ENCODE measurements at regions not wholly inside any gene's neighbourhood (a gene's known extent, or its start where the extent isn't known, plus 50 kb on each side); places are given as distances from the start of the nearest gene placed in this dataset.
"Not testable (repeated sequence)": the region's sequence is repeated elsewhere in the genome, so short reads cannot be mapped to it uniquely, and the experiment has no call there.

GRCh38 chr16:16618963-16619465, 240.1 kb downstream of the NPIPA7 start:
- DNase-seq (ENCODE audit: low spot score): not testable (repeated sequence)

DNA sequence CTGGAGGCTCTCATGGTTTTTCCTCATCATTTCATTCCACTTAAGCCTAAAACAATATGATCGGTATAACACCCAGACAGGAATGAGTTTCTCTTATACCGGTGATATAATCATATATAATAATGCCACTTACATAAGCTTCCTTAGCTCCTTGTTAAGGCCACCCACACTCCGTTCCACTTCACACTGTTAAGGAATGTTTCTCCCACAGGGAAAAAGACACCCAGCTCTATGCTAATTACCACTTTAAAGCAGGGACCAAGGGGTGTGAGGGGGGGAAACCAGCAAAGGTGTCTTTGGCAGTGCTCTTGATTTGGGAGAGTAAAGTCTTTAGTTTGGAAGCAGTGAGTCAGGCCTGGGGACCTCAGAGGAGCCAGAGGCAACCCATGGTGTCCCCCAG, 245.4 kb downstream of the NPIPA7 start:
- DNase-seq (ENCODE audit: low spot score): not testable (repeated sequence)

- not testable (repeated sequence) for DNase-seq (ENCODE audit: low spot score)
Measured at GRCh38 chr16:16625140-16625539, 246.2 kb downstream of the NPIPA7 start.

- DNase-seq (ENCODE audit: low spot score): not testable (repeated sequence)
Measured at GRCh38 chr16:16627865-16628264, 248.9 kb downstream of the NPIPA7 start.

DNA sequence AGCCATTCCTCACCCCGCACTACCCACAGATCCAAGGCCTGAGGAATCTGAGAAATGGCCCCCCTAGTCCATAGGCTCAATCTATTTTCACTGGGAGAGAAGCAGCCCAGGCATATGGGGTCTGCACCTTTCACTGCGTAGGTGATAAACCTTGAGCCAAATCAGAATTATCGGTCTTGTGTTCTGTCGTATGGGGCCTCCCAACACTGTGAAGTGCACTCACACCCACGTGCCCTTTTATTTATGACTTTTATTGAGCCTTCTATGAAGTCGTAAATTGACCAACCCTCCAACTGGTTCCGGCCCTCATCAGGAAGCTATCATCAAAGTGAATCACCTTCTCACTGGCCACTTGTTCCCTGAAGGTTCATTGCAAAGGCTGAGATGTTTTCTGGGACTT, 259.3 kb downstream of the NPIPA7 start:
- DNase-seq (ENCODE audit: low spot score): not testable (repeated sequence)

GRCh38 chr16:16638714-16639113, 259.8 kb downstream of the NPIPA7 start:
- not testable (repeated sequence) for DNase-seq (ENCODE audit: low spot score)

DNA sequence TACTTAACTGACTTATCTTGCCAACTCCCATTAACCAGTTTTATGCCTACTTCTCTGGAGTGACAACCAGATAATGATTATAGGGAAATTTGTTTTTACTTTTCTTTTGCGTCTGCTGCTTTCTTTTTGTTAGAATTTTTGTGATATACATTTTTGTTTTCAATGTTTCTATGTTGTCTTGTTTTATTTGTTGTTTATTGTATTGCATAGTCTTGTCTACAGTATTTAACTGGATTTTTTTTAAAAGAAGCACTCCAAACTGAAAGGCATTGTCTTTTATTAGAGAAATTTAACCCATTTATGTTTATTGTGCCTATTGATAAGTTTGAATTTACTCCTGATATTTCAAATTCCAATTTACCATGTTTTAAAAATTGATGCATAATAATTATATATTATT, 264.9 kb downstream of the NPIPA7 start:
- DNase-seq (ENCODE audit: low spot score): not testable (repeated sequence)

- not testable (repeated sequence) for DNase-seq (ENCODE audit: low spot score)
Measured at GRCh38 chr16:16648002-16648401, 269.1 kb downstream of the NPIPA7 start.

DNA sequence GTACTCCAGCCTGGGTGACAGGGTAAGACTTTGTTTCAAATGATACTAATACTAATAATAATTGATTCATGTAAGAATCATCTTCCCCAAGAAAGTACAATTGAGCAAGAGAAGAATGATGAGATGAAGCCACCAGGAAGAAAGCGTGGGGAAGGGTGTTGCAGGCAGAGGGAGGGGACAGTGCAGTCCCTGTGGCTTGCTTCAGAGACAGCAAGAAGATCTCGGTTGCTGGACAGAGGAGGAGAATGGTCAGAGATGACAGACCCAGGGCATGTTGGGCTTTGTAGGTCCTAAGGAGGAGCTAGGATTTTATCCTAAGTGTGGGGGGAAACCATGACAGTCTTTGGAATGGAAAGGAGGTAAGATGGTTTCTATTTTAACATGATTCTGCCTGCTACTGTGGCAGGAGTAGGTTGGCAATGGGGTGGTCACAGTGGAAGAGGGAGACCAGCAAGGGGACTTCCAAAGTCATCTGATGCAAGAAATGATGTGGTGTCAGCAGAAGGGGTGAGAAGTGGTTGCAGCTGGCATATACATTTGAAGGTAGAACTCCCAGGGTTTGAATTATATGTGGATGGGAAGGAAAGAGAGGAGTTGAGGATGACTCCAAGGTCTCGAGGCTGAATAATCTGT, 293.4 kb downstream of the NPIPA7 start:
- not testable (repeated sequence) for DNase-seq (ENCODE audit: low spot score)

DNA sequence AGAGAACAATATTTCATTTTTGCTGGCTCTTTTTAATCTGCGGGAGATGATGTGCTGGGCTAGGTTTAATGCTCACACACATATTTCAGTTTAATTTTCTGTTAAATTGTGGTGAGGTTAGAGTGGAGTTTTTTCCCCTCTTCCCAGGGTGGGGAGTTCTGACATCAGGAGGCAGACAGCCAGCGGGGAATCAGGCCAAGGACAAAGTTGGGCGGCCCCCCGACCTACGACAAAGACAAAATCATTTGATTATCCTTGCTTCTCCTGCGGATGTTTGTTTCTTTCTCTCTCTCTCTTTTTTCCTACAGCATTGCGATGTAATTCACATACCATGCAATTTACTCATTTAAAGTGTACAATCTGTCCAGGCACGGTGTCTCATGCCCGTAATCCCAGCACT, 295.9 kb downstream of the NPIPA7 start:
- DNase-seq (ENCODE audit: low spot score): not testable (repeated sequence)

DNA sequence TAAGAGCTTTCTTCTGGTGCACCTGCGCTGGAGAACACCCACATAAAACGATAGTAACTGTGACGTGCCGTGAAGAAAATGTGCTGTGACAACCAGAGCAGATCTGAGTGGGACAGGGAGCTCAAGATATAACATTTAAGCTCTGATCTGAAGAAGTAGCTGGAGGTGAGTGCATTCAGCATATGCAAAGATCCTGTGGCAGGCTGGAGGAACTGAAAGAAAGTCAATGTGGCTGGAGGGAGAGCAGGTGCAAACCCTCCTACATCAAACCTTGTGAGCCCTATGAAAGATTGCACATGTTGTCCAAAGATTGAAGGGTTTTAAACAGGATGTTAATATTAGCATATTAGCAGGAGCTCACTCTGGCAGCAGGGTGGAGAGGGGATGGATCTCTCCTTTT, 342.9 kb downstream of the NPIPA7 start:
- not testable (repeated sequence) for DNase-seq (ENCODE audit: low spot score)

- not testable (repeated sequence) for DNase-seq (ENCODE audit: low spot score)
Measured at GRCh38 chr16:16722666-16723065, 343.7 kb downstream of the NPIPA7 start.

- not testable (repeated sequence) for DNase-seq (ENCODE audit: low spot score)
Measured at GRCh38 chr16:16723819-16724519, 345.0 kb downstream of the NPIPA7 start.

- DNase-seq (ENCODE audit: low spot score): not testable (repeated sequence)
Measured at GRCh38 chr16:16727048-16727447, 348.1 kb downstream of the NPIPA7 start.

DNA sequence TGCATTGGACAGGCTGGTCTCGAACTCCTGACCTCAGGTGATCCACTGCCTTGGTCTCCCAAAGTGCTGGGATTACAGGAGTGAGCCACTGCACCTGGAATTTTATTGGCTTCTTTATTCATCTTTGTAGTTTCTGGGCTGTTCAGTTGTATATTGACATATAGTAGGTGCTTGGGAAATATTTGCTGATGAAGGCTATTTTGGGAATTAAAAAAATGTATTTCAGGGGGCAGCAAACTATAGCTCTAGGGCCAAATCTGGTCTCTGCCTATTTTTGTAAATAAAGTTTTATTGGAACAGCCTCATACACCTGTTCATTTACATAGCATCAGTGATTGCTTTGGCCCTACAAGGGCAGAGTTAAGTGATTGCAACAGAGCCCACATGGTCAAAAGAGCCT, 363.6 kb downstream of the NPIPA7 start:
- not testable (repeated sequence) for DNase-seq (ENCODE audit: low spot score)

GRCh38 chr16:16754992-16755667, 376.2 kb downstream of the NPIPA7 start:
- not testable (repeated sequence) for DNase-seq (ENCODE audit: low spot score)

DNA sequence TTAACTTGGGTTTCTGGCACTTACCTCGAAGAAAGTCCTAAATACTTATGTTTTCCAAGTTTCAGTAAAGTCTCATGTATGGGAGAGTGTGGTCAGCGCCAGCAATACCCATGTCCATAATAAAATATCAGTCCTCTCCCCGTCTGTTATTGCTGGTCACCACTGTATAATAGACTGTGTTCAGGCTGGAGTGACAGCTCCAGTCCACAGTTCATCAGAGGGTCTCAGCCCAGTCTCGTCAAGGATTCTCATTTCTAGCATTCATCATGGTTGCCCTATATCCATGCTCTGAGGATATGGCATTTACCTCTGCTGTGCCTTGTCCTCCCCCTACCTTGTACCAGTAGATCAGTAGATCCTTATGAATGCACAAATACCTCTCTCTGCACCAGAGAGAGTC, 384.5 kb downstream of the NPIPA7 start:
- DNase-seq (ENCODE audit: low spot score): no peak

DNA sequence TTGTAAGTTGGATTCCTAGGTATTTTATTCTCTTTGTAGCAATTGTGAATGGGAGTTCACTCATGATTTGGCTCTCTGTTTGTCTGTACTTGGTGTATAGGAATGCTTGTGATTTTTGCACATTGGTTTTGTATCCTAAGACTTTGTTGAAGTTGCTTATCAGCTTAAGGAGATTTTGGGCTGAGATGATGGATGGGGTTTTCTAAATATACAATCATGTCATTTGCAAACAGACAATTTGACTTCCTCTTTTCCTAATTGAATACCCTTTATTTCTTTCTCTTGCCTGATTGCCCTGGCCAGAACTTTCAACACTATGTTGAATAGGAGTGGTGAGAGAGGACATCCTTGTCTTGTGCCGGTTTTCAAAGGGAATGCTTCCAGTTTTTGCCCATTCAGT, 391.8 kb downstream of the NPIPA7 start:
- not testable (repeated sequence) for DNase-seq (ENCODE audit: low spot score)

DNA sequence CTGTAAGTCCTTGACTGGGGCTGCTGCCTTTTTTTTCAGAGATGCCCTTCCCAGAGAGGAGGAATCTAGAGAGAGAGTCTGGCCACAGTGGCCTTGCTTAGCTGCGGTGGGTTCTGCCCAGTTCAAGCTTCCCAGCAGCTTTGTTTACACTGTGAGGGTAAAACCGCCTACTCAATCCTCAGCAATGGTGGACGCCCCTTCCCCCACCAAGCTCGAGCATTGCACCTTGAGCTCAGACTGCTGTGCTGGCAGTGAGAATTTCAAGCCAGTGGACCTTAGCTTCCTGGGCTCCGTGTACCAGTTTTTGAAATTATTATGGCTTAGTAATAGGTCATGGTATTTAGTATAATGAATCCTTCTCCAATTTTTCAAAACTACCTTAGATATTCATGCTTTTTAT, 395.4 kb downstream of the NPIPA7 start:
- DNase-seq (ENCODE audit: low spot score): no peak

DNA sequence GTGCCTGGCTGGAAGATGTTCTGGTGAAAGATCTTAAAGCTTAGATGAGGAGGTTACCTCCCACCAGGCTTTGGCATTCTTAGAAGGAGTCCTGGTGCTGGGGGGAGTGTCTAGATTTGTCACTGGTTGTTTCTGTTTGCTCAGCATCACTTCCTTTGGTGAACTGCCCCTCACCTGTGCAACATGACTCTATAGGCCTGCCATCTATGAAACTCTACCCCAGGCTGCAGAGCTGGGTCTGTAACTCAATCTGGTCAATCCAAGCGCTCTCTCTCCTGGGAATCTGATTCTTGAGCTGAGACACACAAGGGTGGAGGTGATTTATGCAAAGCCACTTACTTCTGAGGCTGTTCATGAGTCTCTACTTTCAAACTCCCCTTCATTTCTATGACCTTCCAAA, 399.4 kb downstream of the NPIPA7 start:
- no peak for DNase-seq (ENCODE audit: low spot score)

DNA sequence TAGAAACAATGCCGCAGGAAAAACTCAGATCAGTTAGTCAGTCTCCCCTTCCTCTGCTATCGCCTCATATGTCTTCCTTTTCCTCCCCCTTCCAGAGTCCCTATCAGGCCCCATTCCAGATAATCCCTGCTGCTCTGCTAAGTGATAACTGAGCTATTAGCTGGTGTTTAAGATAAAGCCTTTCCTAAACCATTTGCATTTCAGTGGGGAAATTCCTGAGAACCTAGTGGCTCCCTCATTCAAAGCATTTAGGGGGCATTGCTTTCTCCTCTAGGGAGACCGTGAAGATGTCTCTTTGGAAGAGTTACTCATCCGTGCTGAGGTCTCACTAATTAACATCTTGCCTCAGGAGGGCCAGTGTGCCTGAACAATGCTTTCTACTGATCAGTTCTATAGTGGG, 401.6 kb downstream of the NPIPA7 start:
- DNase-seq (ENCODE audit: low spot score): no peak

GRCh38 chr16:16782153-16782552, 403.2 kb downstream of the NPIPA7 start:
- DNase-seq (ENCODE audit: low spot score): no peak

DNA sequence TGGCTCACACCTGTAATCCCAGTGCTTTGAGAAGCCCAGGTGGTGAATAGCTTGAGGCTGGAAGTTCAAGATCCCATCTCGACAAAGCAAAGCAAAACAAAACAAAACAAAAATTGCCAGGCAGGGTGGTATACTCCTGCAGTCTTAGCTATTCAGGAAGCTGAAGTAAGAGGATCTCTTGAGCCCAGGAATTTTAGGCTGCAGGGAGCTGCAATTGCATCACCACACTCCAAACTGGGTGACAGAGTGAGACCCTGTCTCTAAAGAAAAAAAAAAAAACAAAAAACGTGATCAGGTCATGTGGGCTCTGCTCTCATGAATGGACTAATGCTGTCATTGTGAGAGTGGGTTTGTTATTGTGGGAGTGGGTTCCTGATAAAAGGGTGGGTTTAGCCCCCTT, 409.1 kb downstream of the NPIPA7 start:
- DNase-seq (ENCODE audit: low spot score): no peak
